ENCODE measurements at regions not wholly inside any gene's neighbourhood (a gene's known extent, or its start where the extent isn't known, plus 50 kb on each side); places are given as distances from the start of the nearest gene placed in this dataset.
"Not testable (repeated sequence)": the region's sequence is repeated elsewhere in the genome, so short reads cannot be mapped to it uniquely, and the experiment has no call there.

- no peak for DNase-seq
These were observed 89.2 kb upstream of the ARID1B start for GRCh38 chr6:156687789-156688619.

- peak; percentile 94 for DNase-seq
These were observed 90.0 kb upstream of the ARID1B start for GRCh38 chr6:156686995-156687788.

- DNase-seq, result peak; percentile 37
These were observed 90.7 kb upstream of the ARID1B start for GRCh38 chr6:156686301-156686994.

- DNase-seq, result no peak
These were observed 91.4 kb upstream of the ARID1B start for GRCh38 chr6:156685823-156686222.

- DNase-seq, result no peak
These were observed 93.4 kb upstream of the ARID1B start for GRCh38 chr6:156683821-156684220.

- DNase-seq, result no peak
These were observed 100.5 kb upstream of the ARID1B start for GRCh38 chr6:156676721-156677120.

- DNase-seq, result no peak
These were observed 103.0 kb upstream of the ARID1B start for GRCh38 chr6:156674197-156674596.

GRCh38 chr6:156670097-156670496 is 107.1 kb upstream of the ARID1B start:
- DNase-seq, result not testable (repeated sequence)

- DNase-seq, result peak; percentile 81
These were observed 115.1 kb upstream of the ARID1B start for GRCh38 chr6:156662025-156662445.

- no peak for DNase-seq
These were observed 116.8 kb upstream of the ARID1B start for GRCh38 chr6:156660389-156660788.

- DNase-seq, result no peak
These were observed 117.4 kb upstream of the ARID1B start for GRCh38 chr6:156659822-156660198.

- DNase-seq, result no peak
These were observed 118.0 kb upstream of the ARID1B start for GRCh38 chr6:156658966-156659821.

- DNase-seq, result peak; percentile 41
These were observed 118.8 kb upstream of the ARID1B start for GRCh38 chr6:156658186-156658965.

GRCh38 chr6:156657296-156657695 is 119.9 kb upstream of the ARID1B start:
- DNase-seq, result no peak

- DNase-seq, result no peak
These were observed 122.0 kb upstream of the ARID1B start for GRCh38 chr6:156654919-156655918.

GRCh38 chr6:156652231-156652750 is 124.9 kb upstream of the ARID1B start:
- DNase-seq, result no peak

GRCh38 chr6:156651486-156651885 is 125.7 kb upstream of the ARID1B start:
- no peak for DNase-seq

- DNase-seq, result no peak
These were observed 126.2 kb upstream of the ARID1B start for GRCh38 chr6:156650896-156651390.

- DNase-seq, result no peak
These were observed 128.6 kb upstream of the ARID1B start for GRCh38 chr6:156648616-156649015.

GRCh38 chr6:156647991-156648390 is 129.2 kb upstream of the ARID1B start:
- DNase-seq, result no peak

Measured in left hindlimb (tissue), 1 donor.